ENCODE measurements at regions not wholly inside any gene's neighbourhood (a gene's known extent, or its start where the extent isn't known, plus 50 kb on each side); places are given as distances from the start of the nearest gene placed in this dataset.

- no peak for TF ChIP-seq E4F1 (CRISPR knock-in tag; IDR thresholded peaks at IDR 0.05; ENCODE audit: borderline replicate concordance)
These were observed 822.6 kb downstream of the TRIB2 start (continued) for GRCh38 chr2:13539296-13539695.

- Histone ChIP-seq H3K36me3 (ENCODE audit: control insufficient read depth, insufficient read depth, low read length) (no peaks in the 10 kb centered on the region), H3K79me2 (ENCODE audit: control insufficient read depth, insufficient read depth, low read length) (no peaks in the 10 kb centered on the region), H3K27me3 (ENCODE audit: control insufficient read depth in 2 of 2, insufficient read depth in 2 of 2, low read length in 2 of 2) (no peaks in the 10 kb centered on the region), H3K9ac (ENCODE audit: insufficient read depth in 1 of 2, low read depth in 2 of 2, low read length in 2 of 2) (no peak overlapping the region), H3K4me1 (replicated peaks in 1 of 2; ENCODE audit: control insufficient read depth in 2 of 2, insufficient read depth in 2 of 2, low read length in 2 of 2) (no peaks in the 10 kb centered on the region), H2AFZ (ENCODE audit: low read depth, low read length) (no peak overlapping the region), H4K20me1 (replicated peaks; ENCODE audit: control insufficient read depth, insufficient read depth, low read length) (no peaks in the 10 kb centered on the region), H3K4me2 (ENCODE audit: insufficient read depth, low read length) (no peak overlapping the region), H3K27ac (ENCODE audit: extremely low read depth, low read depth, low read length) (no peak overlapping the region), H3K9me1 (ENCODE audit: control insufficient read depth, insufficient read depth, low read length) (no peaks in the 10 kb centered on the region), H3K4me3 (no peak overlapping the region), H3K9me3 (replicated peaks; ENCODE audit: control insufficient read depth, insufficient read depth, low read depth, low read length) (no peaks in the 10 kb centered on the region; the same call in 1 of the 2 replicates)
- TF ChIP-seq POLR2B (IDR thresholded peaks at IDR 0.05; ENCODE audit: low read depth, partially characterized antibody) = no peak
- TF ChIP-seq SMAD1 (IDR thresholded peaks at IDR 0.05; ENCODE audit: low read depth, low read length, partially characterized antibody) = no peak
- no peak for TF ChIP-seq SAP30 (IDR thresholded peaks at IDR 0.05; ENCODE audit: borderline replicate concordance, insufficient read depth, low read depth, low read length, poor library complexity, severe bottlenecking)
- TF ChIP-seq MED1 (CRISPR knock-in tag; IDR thresholded peaks at IDR 0.05; ENCODE audit: borderline replicate concordance) = no peak
- TF ChIP-seq HCFC1 (IDR thresholded peaks at IDR 0.05; ENCODE audit: low read depth, low read length) = no peak
- no peak for TF ChIP-seq NFE2 (IDR thresholded peaks at IDR 0.05; ENCODE audit: low read depth)
- no peak for TF ChIP-seq KDM5B (IDR thresholded peaks at IDR 0.05; ENCODE audit: insufficient replicate concordance, low read depth, low read length)
- TF ChIP-seq NUFIP1 (IDR thresholded peaks at IDR 0.05; ENCODE audit: partially characterized antibody) = no peak
- no peak for TF ChIP-seq TFAM (CRISPR knock-in tag; conservative IDR thresholded peaks at IDR 0.05)
- TF ChIP-seq ELF1 (tag; IDR thresholded peaks at IDR 0.05) = no peak
- no peak for TF ChIP-seq FUS (optimal IDR thresholded peaks at IDR 0.05; ENCODE audit: low read depth, low read length)
- no peak for TF ChIP-seq RBM25 (IDR thresholded peaks at IDR 0.05; ENCODE audit: low read depth, low read length, severe bottlenecking)
- CTCF ChIA-PET (ENCODE audit: low intra/inter-chr PET ratio) = no interaction called here
- WGBS (ENCODE audit: insufficient coverage, low coverage, missing lambda C conversion rate) = under 1% methylated on average over 6 of the region's 6 CpGs
- no peak for FAIRE-seq
- intact Hi-C loops (cut with micrococcal nuclease) (no loop called here), in situ Hi-C loops (cut with MboI) (no loop called here)
- no peak for DNase-seq (ENCODE audit: extremely low read depth in 1 of 4, low spot score in 3 of 4)
- BruUV-seq (replicated peaks) = no TSS peak
- POLR2A ChIA-PET = no interaction called here
- ATAC-seq = no peak
These were observed 825.3 kb downstream of the TRIB2 start for GRCh38 chr2:13542061-13542460.
